ENCODE measurements at regions not wholly inside any gene's neighbourhood (a gene's known extent, or its start where the extent isn't known, plus 50 kb on each side); places are given as distances from the start of the nearest gene placed in this dataset.

DNA sequence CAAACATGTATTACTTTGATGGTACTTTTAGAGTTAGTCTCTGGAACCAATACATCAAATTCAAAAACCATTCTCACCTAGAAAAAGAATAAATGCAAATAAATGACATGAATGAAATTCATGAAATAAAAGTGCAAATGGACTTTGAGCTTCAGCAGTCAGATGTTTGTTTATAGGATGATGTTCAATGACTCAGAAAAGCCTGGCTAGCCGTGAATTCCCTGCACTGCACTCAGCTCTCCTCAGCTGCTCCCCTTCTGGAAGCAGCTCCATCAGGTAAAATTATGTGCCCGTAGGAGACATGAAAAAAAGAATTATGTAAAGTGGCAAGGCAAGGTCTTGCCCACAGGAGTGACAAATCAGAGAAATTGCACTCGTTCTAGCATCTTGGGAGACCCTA is 390.6 kb downstream of the GPM6A start:
- WGBS (ENCODE audit: insufficient coverage): 83% methylated on average over 1 of the region's 3 CpGs
- Histone ChIP-seq H3K27ac (ENCODE audit: low read length) (no peak overlapping the region), H3K9me3 (replicated peaks; ENCODE audit: control insufficient read depth, low read depth, low read length) (no peaks in the 10 kb centered on the region), H3K4me3 (ENCODE audit: low read length) (no peak overlapping the region), H3K36me3 (ENCODE audit: control insufficient read depth, insufficient read depth, low read length) (no peaks in the 10 kb centered on the region), H3K27me3 (ENCODE audit: control insufficient read depth, insufficient read depth, low read length) (no peaks in the 10 kb centered on the region), H3K4me1 (ENCODE audit: control insufficient read depth, insufficient read depth, low read length) (no peaks in the 10 kb centered on the region)
- DNase-seq: no peak

- Histone ChIP-seq H3K9me3 (replicated peaks; ENCODE audit: control insufficient read depth, low read depth, low read length) (no peaks in the 10 kb centered on the region), H3K4me3 (ENCODE audit: low read length) (no peak overlapping the region), H3K27me3 (ENCODE audit: control insufficient read depth, insufficient read depth, low read length) (no peaks in the 10 kb centered on the region), H3K36me3 (ENCODE audit: control insufficient read depth, insufficient read depth, low read length) (no peaks in the 10 kb centered on the region), H3K27ac (ENCODE audit: low read length) (no peak overlapping the region), H3K4me1 (ENCODE audit: control insufficient read depth, insufficient read depth, low read length) (no peaks in the 10 kb centered on the region)
- no peak for DNase-seq
- WGBS (ENCODE audit: insufficient coverage): no CpG with 5 or more reads among the region's 2 CpGs
Observed at GRCh38 chr4:175422331-175422730, 389.7 kb downstream of the GPM6A start.

DNA sequence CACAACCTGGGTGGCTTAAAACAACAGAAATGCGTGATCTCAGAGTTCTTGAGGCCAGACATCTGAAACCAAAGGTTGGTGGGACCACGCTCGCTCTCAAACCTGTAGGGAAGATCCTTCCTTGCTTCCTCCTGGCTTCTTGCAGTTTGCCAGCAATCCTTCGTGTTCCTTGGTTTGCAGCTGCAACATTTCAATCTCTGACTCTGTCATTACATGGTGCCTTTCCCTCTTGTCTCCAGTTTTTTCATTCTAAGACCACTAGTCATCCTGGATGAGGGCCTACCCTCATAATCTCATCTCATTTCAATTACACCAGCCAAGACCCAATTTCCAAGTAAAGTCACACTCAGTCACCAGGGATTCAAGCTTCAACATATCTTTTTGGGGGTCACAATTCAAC is 388.0 kb downstream of the GPM6A start:
- WGBS (ENCODE audit: insufficient coverage): 85% methylated on average over 4 of the region's 4 CpGs

DNA sequence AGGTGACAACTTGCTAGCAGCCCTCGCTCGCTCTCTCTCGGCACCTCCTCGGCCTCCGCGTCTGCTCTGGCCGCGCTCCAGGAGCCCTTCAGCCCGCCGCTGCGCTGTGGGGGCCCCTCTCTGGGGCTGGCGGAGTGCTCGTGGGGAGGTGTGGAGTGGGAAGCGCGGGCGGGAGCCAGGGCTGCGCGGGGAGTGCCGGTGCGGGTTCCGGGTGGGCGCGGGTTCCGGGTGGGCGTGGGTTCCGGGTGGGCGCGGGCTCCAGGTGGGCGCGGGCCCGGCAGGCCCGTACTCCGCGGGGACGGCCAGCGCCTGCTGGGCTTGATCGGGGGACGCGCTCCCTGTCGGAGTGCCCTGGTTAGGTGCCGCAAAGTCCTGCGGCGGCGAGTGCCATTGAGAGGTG is 384.3 kb downstream of the GPM6A start:
- no peaks in the 10 kb centered on the region for H3K27me3 ChIP-seq (ENCODE audit: control insufficient read depth, insufficient read depth, low read length)
- 89% methylated on average over 25 of the region's 44 CpGs for WGBS (ENCODE audit: insufficient coverage)
- no peaks in the 10 kb centered on the region for H3K9me3 ChIP-seq (replicated peaks; ENCODE audit: control insufficient read depth, low read depth, low read length)
- no peaks in the 10 kb centered on the region for H3K4me1 ChIP-seq (ENCODE audit: control insufficient read depth, insufficient read depth, low read length)
- no peak overlapping the region for H3K4me3 ChIP-seq (ENCODE audit: low read length)
- H3K36me3 ChIP-seq (ENCODE audit: control insufficient read depth, insufficient read depth, low read length): no peaks in the 10 kb centered on the region
- no peak overlapping the region for H3K27ac ChIP-seq (ENCODE audit: low read length)
- DNase-seq: no peak

More for the DNA sequence above, 388.0 kb downstream of the GPM6A start:
- Histone ChIP-seq H3K4me1 (ENCODE audit: control insufficient read depth, insufficient read depth, low read length) (no peaks in the 10 kb centered on the region), H3K27ac (ENCODE audit: low read length) (no peak overlapping the region), H3K36me3 (ENCODE audit: control insufficient read depth, insufficient read depth, low read length) (no peaks in the 10 kb centered on the region), H3K9me3 (replicated peaks; ENCODE audit: control insufficient read depth, low read depth, low read length) (no peaks in the 10 kb centered on the region), H3K27me3 (ENCODE audit: control insufficient read depth, insufficient read depth, low read length) (no peaks in the 10 kb centered on the region), H3K4me3 (ENCODE audit: low read length) (no peak overlapping the region)
- DNase-seq: no peak

- Histone ChIP-seq H3K4me3 (ENCODE audit: low read length) (no peak overlapping the region), H3K4me1 (ENCODE audit: control insufficient read depth, insufficient read depth, low read length) (no peaks in the 10 kb centered on the region), H3K9me3 (replicated peaks; ENCODE audit: control insufficient read depth, low read depth, low read length) (no peaks in the 10 kb centered on the region), H3K27ac (ENCODE audit: low read length) (no peak overlapping the region), H3K27me3 (ENCODE audit: control insufficient read depth, insufficient read depth, low read length) (no peaks in the 10 kb centered on the region), H3K36me3 (ENCODE audit: control insufficient read depth, insufficient read depth, low read length) (no peaks in the 10 kb centered on the region)
- no peak for DNase-seq
- WGBS (ENCODE audit: insufficient coverage): no CpG with 5 or more reads among the region's 1 CpG
Observed at GRCh38 chr4:175431694-175432093, 380.4 kb downstream of the GPM6A start.

- Histone ChIP-seq H3K4me1 (ENCODE audit: control insufficient read depth, insufficient read depth, low read length) (no peaks in the 10 kb centered on the region), H3K36me3 (ENCODE audit: control insufficient read depth, insufficient read depth, low read length) (no peaks in the 10 kb centered on the region), H3K9me3 (replicated peaks; ENCODE audit: control insufficient read depth, low read depth, low read length) (no peaks in the 10 kb centered on the region), H3K27ac (ENCODE audit: low read length) (no peak overlapping the region), H3K27me3 (ENCODE audit: control insufficient read depth, insufficient read depth, low read length) (no peaks in the 10 kb centered on the region), H3K4me3 (ENCODE audit: low read length) (no peak overlapping the region)
- 47% methylated on average over 3 of the region's 4 CpGs for WGBS (ENCODE audit: insufficient coverage)
- peak; percentile 22 for DNase-seq
Observed at GRCh38 chr4:175435381-175435783, 376.7 kb downstream of the GPM6A start.

- no peak for DNase-seq
- H3K36me3 ChIP-seq (ENCODE audit: control insufficient read depth, insufficient read depth, low read length): no peaks in the 10 kb centered on the region
- H3K27ac ChIP-seq (ENCODE audit: low read length): no peak overlapping the region
- WGBS (ENCODE audit: insufficient coverage): no CpG with 5 or more reads among the region's 1 CpG
- no peaks in the 10 kb centered on the region for H3K27me3 ChIP-seq (ENCODE audit: control insufficient read depth, insufficient read depth, low read length)
- H3K4me3 ChIP-seq (ENCODE audit: low read length): no peak overlapping the region
- H3K9me3 ChIP-seq (replicated peaks; ENCODE audit: control insufficient read depth, low read depth, low read length): no peaks in the 10 kb centered on the region
- H3K4me1 ChIP-seq (ENCODE audit: control insufficient read depth, insufficient read depth, low read length): no peaks in the 10 kb centered on the region
Observed at GRCh38 chr4:175436196-175436595, 375.9 kb downstream of the GPM6A start.

DNA sequence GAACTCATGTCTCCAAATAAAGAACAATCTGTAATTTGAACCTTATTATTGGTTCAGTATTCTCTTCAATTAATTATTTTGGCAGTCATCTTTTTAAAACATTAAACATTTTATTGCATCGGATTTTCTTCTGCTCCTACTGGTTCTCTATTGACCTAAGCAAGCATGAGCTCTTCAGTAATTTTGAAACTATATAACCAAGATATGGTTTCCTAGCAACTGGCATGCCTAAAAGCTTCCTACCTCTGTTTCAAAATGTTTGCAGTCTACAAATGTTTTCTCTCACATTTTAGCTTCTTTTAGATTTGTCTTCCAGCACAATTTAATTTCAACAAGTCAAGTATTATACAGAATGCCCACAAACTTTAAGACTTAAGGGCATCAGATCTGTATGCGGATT is 371.3 kb downstream of the GPM6A start:
- Histone ChIP-seq H3K4me3 (ENCODE audit: low read length) (no peak overlapping the region), H3K27ac (ENCODE audit: low read length) (no peak overlapping the region), H3K4me1 (ENCODE audit: control insufficient read depth, insufficient read depth, low read length) (no peaks in the 10 kb centered on the region), H3K27me3 (ENCODE audit: control insufficient read depth, insufficient read depth, low read length) (no peaks in the 10 kb centered on the region), H3K9me3 (replicated peaks; ENCODE audit: control insufficient read depth, low read depth, low read length) (no peaks in the 10 kb centered on the region), H3K36me3 (ENCODE audit: control insufficient read depth, insufficient read depth, low read length) (no peaks in the 10 kb centered on the region)
- DNase-seq: no peak
- 80% methylated on average over 1 of the region's 2 CpGs for whole genome bisulfite sequencing (ENCODE audit: insufficient coverage)

GRCh38 chr4:175441256-175441655 is 370.8 kb downstream of the GPM6A start:
- no peaks in the 10 kb centered on the region for H3K9me3 ChIP-seq (replicated peaks; ENCODE audit: control insufficient read depth, low read depth, low read length)
- H3K27me3 ChIP-seq (ENCODE audit: control insufficient read depth, insufficient read depth, low read length): no peaks in the 10 kb centered on the region
- no peak overlapping the region for H3K27ac ChIP-seq (ENCODE audit: low read length)
- no peak overlapping the region for H3K4me3 ChIP-seq (ENCODE audit: low read length)
- H3K4me1 ChIP-seq (ENCODE audit: control insufficient read depth, insufficient read depth, low read length): no peaks in the 10 kb centered on the region
- no peak for DNase-seq
- WGBS (ENCODE audit: insufficient coverage): no CpG with 5 or more reads among the region's 7 CpGs
- H3K36me3 ChIP-seq (ENCODE audit: control insufficient read depth, insufficient read depth, low read length): no peaks in the 10 kb centered on the region

DNA sequence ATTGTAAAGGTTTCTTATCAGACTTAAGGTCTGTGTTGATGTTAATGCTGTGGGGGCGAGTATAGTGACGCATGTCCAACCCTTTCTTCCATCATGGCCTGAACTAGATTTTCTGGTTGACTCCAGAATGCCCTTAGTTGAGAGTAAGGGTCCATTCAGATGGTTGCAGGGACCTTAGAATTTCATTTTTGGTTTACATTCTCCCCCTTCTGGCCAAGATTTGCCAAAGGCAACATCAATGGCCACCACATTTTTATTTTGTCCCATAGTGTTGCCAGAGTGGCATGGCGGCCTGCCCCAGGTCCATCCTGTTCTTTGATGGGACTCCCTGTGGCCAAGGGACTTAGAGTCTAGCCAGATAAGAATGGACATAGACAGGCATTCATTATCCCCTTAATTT is 368.5 kb downstream of the GPM6A start:
- Histone ChIP-seq H3K27me3 (ENCODE audit: control insufficient read depth, insufficient read depth, low read length) (no peaks in the 10 kb centered on the region), H3K4me3 (ENCODE audit: low read length) (no peak overlapping the region), H3K36me3 (ENCODE audit: control insufficient read depth, insufficient read depth, low read length) (no peaks in the 10 kb centered on the region), H3K4me1 (ENCODE audit: control insufficient read depth, insufficient read depth, low read length) (no peaks in the 10 kb centered on the region), H3K9me3 (replicated peaks; ENCODE audit: control insufficient read depth, low read depth, low read length) (no peaks in the 10 kb centered on the region), H3K27ac (ENCODE audit: low read length) (no peak overlapping the region)
- no peak for DNase-seq
- no CpG with 5 or more reads among the region's 3 CpGs for WGBS (ENCODE audit: insufficient coverage)

DNA sequence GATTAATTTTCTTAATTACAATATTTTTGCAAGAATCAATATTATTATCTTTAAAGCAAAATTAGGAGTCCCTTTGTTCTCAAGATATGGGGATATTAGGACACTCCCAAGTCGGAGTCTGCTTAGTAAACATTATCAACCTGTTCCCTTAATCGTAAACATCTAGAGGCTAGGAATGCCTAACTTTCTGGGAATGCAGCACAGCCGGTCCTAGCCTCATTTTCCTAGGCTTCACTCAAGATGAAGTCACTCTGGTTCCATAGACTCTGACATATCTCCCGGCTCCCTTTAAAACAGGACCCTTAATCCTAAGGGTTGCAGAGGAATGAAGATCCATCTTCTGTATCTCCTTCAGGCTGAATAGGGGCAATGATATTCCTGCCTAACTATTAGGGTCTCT is 367.6 kb downstream of the GPM6A start:
- Histone ChIP-seq H3K36me3 (ENCODE audit: control insufficient read depth, insufficient read depth, low read length) (no peaks in the 10 kb centered on the region), H3K27me3 (ENCODE audit: control insufficient read depth, insufficient read depth, low read length) (no peaks in the 10 kb centered on the region), H3K27ac (ENCODE audit: low read length) (no peak overlapping the region), H3K9me3 (replicated peaks; ENCODE audit: control insufficient read depth, low read depth, low read length) (no peaks in the 10 kb centered on the region), H3K4me3 (ENCODE audit: low read length) (no peak overlapping the region), H3K4me1 (ENCODE audit: control insufficient read depth, insufficient read depth, low read length) (no peaks in the 10 kb centered on the region)
- DNase-seq: no peak
- WGBS (ENCODE audit: insufficient coverage): no CpG with 5 or more reads among the region's 4 CpGs

All from muscle of leg (tissue), 3 donors.